Mucosa of descending colon (tissue), 3 donors: ENCODE measurements at regions not wholly inside any gene's neighbourhood (a gene's known extent, or its start where the extent isn't known, plus 50 kb on each side); places are given as distances from the start of the nearest gene placed in this dataset.
"Not testable (repeated sequence)": the region's sequence is repeated elsewhere in the genome, so short reads cannot be mapped to it uniquely, and the experiment has no call there.

ENCODE experiments used
- ATAC-seq: fragments of 200-7000 bp; cut with Tn5 transposase; one replicate; pipeline ENCODE4 v1.9.1; 2020; ENCODE audit warnings: mild to moderate bottlenecking, moderate library complexity
- DNase-seq, 3 donors: peaks; one replicate each; pipeline ENCODE4 v3.0.0-alpha.2; 2020
- H3K36me3 ChIP-seq: fragments of 200-600 bp; one replicate; pipeline ENCODE4 v1.8.0; 2021; ENCODE audit warnings: low read depth, mild to moderate bottlenecking
- H3K4me1 ChIP-seq: fragments of 200-600 bp; one replicate; pipeline ENCODE4 v1.8.0; 2021; ENCODE audit warnings: low read depth, mild to moderate bottlenecking
- H3K4me3 ChIP-seq: fragments of 200-600 bp; one replicate; pipeline ENCODE4 v1.8.0; 2021; ENCODE audit warnings: mild to moderate bottlenecking
- H3K9me3 ChIP-seq: fragments of 200-600 bp; one replicate; pipeline ENCODE4 v1.8.0; 2021; ENCODE audit warnings: mild to moderate bottlenecking
- intact Hi-C, 2 donors: fragments of 100-400 bp; cut with DNase I in 1 of 2; cut with micrococcal nuclease in 1 of 2; formaldehyde crosslinking; loops; one replicate each; pipeline versions ENCODE4 v1.11.0 to v1.11.1; 2022; cut with DNase I, micrococcal nuclease
- TF ChIP-seq, protein P1 (sequence below): fragments of 200-600 bp; IDR thresholded peaks from one replicate; pipeline ENCODE4 v1.8.0; 2022; ENCODE audit warnings: antibody characterized with exemption, mild to moderate bottlenecking
- donor health status: DM: no; HTN: no; CAD: no; lungs with moderate emphysema.
- donor health status: DM: no; HTN: no; CAD: no.
- donor health status: DM: no; HTN: yes; CAD: no.

DNA sequence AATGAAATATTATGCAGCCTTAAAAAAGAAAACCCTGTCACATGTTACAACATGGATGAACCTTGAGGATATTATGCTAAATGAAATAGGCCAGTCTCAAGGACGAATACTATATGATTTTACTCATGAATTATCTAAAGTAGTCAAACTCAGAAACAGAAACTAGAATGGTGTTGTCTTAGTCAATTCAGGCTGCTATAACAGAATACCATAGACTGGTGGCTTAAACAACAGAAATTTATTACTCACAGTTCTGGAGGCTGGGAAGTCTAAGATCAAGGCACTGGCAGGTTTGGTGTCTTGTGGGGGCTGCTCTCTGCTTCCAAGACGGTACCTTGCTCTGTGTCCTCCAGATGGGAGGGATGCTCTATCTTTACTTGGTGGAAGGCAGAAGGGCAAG, 113.8 kb upstream of the DNAH14 start:
- Histone ChIP-seq H3K4me3 (no peak overlapping the region), H3K36me3 (no peaks in the 10 kb centered on the region), H3K4me1 (no peaks in the 10 kb centered on the region), H3K9me3 (no peaks in the 10 kb centered on the region)
- TF ChIP-seq, protein P1, sequence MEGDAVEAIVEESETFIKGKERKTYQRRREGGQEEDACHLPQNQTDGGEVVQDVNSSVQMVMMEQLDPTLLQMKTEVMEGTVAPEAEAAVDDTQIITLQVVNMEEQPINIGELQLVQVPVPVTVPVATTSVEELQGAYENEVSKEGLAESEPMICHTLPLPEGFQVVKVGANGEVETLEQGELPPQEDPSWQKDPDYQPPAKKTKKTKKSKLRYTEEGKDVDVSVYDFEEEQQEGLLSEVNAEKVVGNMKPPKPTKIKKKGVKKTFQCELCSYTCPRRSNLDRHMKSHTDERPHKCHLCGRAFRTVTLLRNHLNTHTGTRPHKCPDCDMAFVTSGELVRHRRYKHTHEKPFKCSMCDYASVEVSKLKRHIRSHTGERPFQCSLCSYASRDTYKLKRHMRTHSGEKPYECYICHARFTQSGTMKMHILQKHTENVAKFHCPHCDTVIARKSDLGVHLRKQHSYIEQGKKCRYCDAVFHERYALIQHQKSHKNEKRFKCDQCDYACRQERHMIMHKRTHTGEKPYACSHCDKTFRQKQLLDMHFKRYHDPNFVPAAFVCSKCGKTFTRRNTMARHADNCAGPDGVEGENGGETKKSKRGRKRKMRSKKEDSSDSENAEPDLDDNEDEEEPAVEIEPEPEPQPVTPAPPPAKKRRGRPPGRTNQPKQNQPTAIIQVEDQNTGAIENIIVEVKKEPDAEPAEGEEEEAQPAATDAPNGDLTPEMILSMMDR, result no peak
- DNase-seq (no peak), ATAC-seq (no peak)
- intact Hi-C loops, result no loop called here

- Histone ChIP-seq H3K4me3 (no peak overlapping the region), H3K36me3 (no peaks in the 10 kb centered on the region), H3K9me3 (peaks cover 4% of the 10 kb centered on the region), H3K4me1 (no peaks in the 10 kb centered on the region)
- ATAC-seq (no peak), DNase-seq (no peak)
- TF ChIP-seq, protein P1, result no peak
- intact Hi-C loops, result no loop called here
Observed at GRCh38 chr1:224816062-224816461, 113.4 kb upstream of the DNAH14 start.

GRCh38 chr1:224817382-224817781, 112.1 kb upstream of the DNAH14 start:
- DNase-seq (no peak), ATAC-seq (no peak)

GRCh38 chr1:224819861-224820260, 109.6 kb upstream of the DNAH14 start:
- TF ChIP-seq, protein P1, result no peak
- Histone ChIP-seq H3K36me3 (no peaks in the 10 kb centered on the region), H3K4me3 (no peak overlapping the region), H3K9me3 (peaks cover 16% of the 10 kb centered on the region), H3K4me1 (no peaks in the 10 kb centered on the region)
- DNase-seq (no peak), ATAC-seq (no peak)
- intact Hi-C loops, result loop anchor here in 1 of 2 donors (10.0 kb wide), 1 partner anchor 145 kb away; no protein-coding TSS in a partner anchor

More at GRCh38 chr1:224817382-224817781, 112.1 kb upstream of the DNAH14 start:
- Histone ChIP-seq H3K9me3 (peaks cover 16% of the 10 kb centered on the region), H3K4me1 (no peaks in the 10 kb centered on the region), H3K4me3 (no peak overlapping the region), H3K36me3 (no peaks in the 10 kb centered on the region)
- TF ChIP-seq, protein P1, result no peak
- intact Hi-C loops, result no loop called here

- TF ChIP-seq, protein P1, result no peak
- intact Hi-C loops, result loop anchor here in 1 of 2 donors (10.0 kb wide), 1 partner anchor 146 kb away; no protein-coding TSS in a partner anchor
- H3K9me3 ChIP-seq, result peaks cover 16% of the 10 kb centered on the region
- DNase-seq, result no peak
- no peak overlapping the region for H3K4me3 ChIP-seq
- ATAC-seq, result no peak
- H3K36me3 ChIP-seq, result no peaks in the 10 kb centered on the region
- H3K4me1 ChIP-seq, result no peaks in the 10 kb centered on the region
Observed at GRCh38 chr1:224820341-224820740, 109.1 kb upstream of the DNAH14 start.

GRCh38 chr1:224821751-224822150, 107.7 kb upstream of the DNAH14 start:
- not testable (repeated sequence) for DNase-seq, H3K36me3 ChIP-seq, H3K4me1 ChIP-seq, H3K4me3 ChIP-seq, ATAC-seq
- H3K9me3 ChIP-seq, result peaks cover 16% of the 10 kb centered on the region
- intact Hi-C loops, result loop anchor here in 1 of 2 donors (10.0 kb wide), 1 partner anchor 147 kb away; no protein-coding TSS in a partner anchor
